HG02884 (cell line): ENCODE measurements at regions not wholly inside any gene's neighbourhood (a gene's known extent, or its start where the extent isn't known, plus 50 kb on each side); places are given as distances from the start of the nearest gene placed in this dataset.
"Not testable (repeated sequence)": the region's sequence is repeated elsewhere in the genome, so short reads cannot be mapped to it uniquely, and the experiment has no call there.

Experiments
- ATAC-seq: cut with Tn5 transposase; IDR thresholded peaks from one replicate; pipeline ENCODE4 v1.9.1; 2021; ENCODE audit warnings: mild to moderate bottlenecking, moderate library complexity; ENCODE audit not compliant: unreplicated experiment

DNA sequence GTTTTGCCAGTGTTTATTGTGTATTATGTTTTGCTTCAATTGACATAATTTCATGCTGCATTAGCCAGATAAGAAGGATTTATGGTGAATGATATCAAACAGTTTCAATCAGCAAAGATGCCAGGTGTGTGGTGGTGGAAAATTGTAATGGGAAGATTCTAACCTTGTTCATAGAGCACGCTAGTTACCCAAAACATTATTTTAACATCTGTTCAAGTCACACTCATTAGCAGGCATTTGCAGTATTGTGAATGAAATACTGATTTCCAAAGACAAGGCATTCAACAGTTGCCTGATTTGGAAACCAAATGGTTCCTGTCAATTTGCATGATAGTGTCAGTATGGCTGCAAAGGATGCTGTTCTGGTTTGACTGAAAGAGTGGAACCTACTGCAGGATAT is 129.7 kb downstream of the EPC1 start:
- ATAC-seq = no peak

GRCh38 chr10:32213838-32214237 is 133.1 kb downstream of the EPC1 start:
- ATAC-seq = not testable (repeated sequence)

DNA sequence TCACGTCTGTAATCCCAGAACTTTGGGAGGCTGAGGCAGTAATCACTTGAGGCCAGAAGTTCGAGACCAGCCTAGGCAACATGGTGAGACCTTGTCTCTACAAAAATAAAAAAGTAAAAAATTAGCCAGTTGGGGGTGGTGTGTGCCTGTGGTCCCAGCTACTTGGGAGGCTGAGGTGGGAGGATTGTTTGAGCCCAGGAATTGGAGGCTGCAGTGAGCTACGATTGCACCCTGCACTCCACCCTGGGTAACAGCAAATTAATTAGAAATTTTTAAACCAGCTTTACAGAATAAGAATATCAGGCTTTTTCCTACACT is 136.0 kb downstream of the EPC1 start:
- ATAC-seq = no peak

- no peak for ATAC-seq
Measured at GRCh38 chr10:32210306-32211045, 136.5 kb downstream of the EPC1 start.

DNA sequence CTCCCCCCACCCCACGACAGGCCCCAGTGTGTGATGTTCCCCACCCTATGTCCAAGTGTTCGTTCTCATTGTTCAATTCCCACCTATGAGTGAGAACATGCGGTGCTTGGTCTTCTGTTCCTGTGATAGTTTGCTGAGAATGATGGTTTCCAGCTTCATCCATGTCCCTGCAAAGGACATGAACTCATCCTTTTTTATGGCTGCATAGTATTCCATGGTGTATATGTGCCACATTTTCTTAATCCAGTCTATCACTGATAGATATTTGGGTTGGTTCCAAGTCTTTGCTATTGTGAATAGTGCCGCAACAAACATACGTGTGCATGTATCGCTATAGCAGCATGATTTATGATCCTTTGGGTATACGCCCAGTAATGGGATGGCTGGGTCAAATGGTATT is 139.0 kb downstream of the EPC1 start:
- not testable (repeated sequence) for ATAC-seq

DNA sequence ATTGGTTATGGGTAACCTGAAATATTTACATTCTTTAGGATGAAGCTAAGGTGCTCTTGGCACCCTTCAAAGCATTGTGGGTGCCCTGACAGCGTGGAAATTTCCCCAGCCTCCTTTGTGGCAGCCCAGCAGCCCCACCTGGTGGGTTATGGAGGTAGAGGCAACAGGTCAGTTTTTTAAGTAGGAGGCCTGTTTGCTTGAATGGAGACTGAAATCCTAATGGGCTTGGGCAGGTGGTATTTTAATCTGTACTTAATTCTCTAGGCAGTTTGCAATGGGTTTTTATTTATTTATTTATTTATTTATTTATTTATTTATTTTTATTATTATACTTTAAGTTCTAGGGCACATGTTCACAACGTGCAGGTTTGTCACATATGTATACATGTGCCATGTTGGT is 139.4 kb downstream of the EPC1 start:
- no peak for ATAC-seq

- ATAC-seq = no peak
Measured at GRCh38 chr10:32205670-32206069, 141.3 kb downstream of the EPC1 start.

- no peak for ATAC-seq
Measured at GRCh38 chr10:32204606-32205005, 142.4 kb downstream of the EPC1 start.

GRCh38 chr10:32199714-32200394 is 143.6 kb upstream of the KIF5B start:
- no peak for ATAC-seq

- no peak for ATAC-seq
Measured at GRCh38 chr10:32197423-32197822, 141.2 kb upstream of the KIF5B start.

GRCh38 chr10:32190890-32191491 is 134.8 kb upstream of the KIF5B start:
- peak; percentile 74 for ATAC-seq

DNA sequence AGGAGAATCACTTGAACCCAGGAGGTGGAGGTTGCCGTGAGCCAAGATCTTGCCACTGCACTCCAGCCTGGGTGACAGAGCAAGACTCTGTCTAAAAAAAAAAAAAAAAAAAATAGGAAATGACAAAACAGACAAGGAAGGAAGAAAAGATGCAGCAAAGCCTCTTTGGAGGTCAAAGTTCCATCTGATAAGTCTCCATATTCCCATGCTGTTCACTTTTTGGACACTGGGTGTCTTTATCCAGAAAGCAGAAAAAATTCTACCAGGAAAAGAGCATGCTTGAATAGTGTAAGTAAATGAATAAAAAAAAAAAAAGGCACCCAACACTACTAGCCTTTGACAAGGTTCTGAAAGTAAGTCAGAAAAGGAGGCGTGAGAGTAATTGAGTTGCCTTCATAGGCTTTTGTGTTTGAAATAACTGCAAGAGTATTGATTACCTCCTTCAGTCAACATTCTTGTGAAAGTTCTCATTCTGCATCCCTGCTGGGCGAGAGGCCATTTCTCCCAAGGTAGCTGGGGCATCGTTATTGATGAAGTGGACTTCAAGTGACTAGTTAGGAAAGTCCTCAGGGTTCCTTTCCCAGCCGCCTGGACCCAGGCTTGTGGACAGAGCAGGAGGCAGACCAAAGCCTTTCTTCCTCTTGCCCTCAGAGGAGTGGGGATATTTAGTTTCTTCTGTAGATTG is 133.3 kb upstream of the KIF5B start:
- no peak for ATAC-seq

DNA sequence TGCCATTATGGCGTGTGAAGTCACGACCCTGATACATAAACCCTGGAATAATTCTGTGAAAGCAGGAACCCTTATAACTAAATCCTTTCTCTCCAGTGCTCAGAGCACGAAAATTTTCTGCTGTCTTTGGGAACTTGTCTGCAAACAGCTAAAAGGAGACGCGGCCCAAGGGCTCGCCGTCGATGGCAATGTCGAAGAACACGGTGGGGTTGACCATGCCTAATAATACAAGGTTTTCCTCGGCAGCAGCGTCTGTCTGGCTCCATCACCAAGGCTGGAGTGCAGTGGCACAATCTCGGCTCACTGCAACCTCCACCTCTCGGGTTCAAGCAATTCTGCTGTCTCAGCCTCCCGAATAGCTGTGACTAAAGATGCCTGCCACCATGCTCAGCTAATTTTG is 132.4 kb upstream of the KIF5B start:
- not testable (repeated sequence) for ATAC-seq

DNA sequence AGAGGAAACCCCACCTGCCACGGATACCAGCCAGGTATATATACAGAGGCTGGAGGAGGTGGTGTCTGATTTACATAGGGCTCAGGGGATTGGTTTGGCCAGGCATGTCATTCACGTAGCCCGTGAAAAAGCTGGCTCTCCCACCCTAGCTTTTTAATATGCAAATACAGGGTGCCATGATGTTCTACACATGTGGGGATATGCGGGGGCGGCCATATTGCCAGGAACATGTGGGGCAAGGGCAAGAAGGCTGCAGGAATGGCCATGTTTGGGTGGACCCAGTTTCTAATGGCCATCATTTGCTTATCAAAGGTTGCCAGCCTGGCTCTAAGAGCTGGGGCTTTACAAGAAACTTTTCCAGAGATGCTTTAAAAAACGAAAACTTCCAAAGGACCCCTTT is 131.5 kb upstream of the KIF5B start:
- no peak for ATAC-seq

- ATAC-seq = not testable (repeated sequence)
Measured at GRCh38 chr10:32183652-32184051, 127.4 kb upstream of the KIF5B start.

- ATAC-seq = no peak
Measured at GRCh38 chr10:32182476-32182875, 126.3 kb upstream of the KIF5B start.

- no peak for ATAC-seq
Measured at GRCh38 chr10:32180390-32181280, 124.4 kb upstream of the KIF5B start.

DNA sequence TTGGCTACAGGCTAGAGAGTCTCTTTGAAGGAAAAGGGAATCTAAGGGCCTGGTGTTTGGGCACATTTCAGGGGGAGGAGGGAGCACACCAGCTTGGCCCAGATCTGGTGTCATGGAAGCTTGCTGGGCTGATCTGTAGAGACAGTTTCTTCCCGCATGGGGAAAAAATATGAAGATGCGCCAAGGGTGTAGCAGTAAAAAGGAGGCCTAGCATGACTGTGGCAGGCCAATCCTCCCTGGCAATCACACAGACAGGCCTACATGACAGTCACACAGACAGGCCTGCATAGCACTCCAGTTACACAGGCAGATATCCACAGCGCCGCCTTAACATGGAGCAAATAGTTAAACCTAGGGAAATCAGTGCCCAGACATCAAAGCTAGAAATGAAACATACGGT is 123.6 kb upstream of the KIF5B start:
- ATAC-seq = no peak

- ATAC-seq = not testable (repeated sequence)
Measured at GRCh38 chr10:32177594-32177993, 121.4 kb upstream of the KIF5B start.

GRCh38 chr10:32175629-32176028 is 119.4 kb upstream of the KIF5B start:
- ATAC-seq = no peak
